Ascending aorta (tissue), 2 donors: ENCODE measurements at regions not wholly inside any gene's neighbourhood (a gene's known extent, or its start where the extent isn't known, plus 50 kb on each side); places are given as distances from the start of the nearest gene placed in this dataset.

ENCODE experiments used
- DNase-seq, 2 donors: peaks; one replicate each; pipeline ENCODE4 v3.0.0-alpha.2; 2019; ENCODE audit warnings: low spot score in 2 of 2
- H3K27ac ChIP-seq, 2 donors: fragments of 200-600 bp; sonication (generic); one replicate each; pipeline ENCODE4 v1.5.1; 2016 to 2017; ENCODE audit warnings: mild to moderate bottlenecking in 1 of 2
- H3K27me3 ChIP-seq: fragments of 200-600 bp; sonication (generic); one replicate; pipeline ENCODE4 v1.5.1; 2017
- H3K36me3 ChIP-seq, 2 donors: fragments of 200-600 bp; sonication (generic); one replicate each; pipeline ENCODE4 v1.5.1; 2016
- H3K4me1 ChIP-seq, 2 donors: fragments of 200-600 bp; sonication (generic); one replicate each; pipeline ENCODE4 v1.5.1; 2016 to 2017; ENCODE audit warnings: mild to moderate bottlenecking in 1 of 2
- H3K4me3 ChIP-seq, 2 donors: fragments of 200-600 bp; sonication (generic); one replicate each; pipeline ENCODE4 v1.5.1; 2016 to 2017; ENCODE audit warnings: mild to moderate bottlenecking in 1 of 2
- H3K9me3 ChIP-seq, 2 donors: fragments of 200-600 bp; sonication (generic); one replicate each; pipeline ENCODE4 v1.5.1; 2016
- CTCF ChIP-seq, 3 experiments: fragments of 200-600 bp in 2 of 3; fragments of 450-650 bp in 1 of 3; sonication (generic) in 2 of 3; IDR thresholded peaks; one replicate each; pipeline ENCODE4 v1.5.1; 2016 to 2019; ENCODE audit warnings: antibody characterized with exemption in 3 of 3, mild to moderate bottlenecking in 1 of 3, moderate library complexity in 1 of 3
- intact Hi-C: fragments of 100-400 bp; cut with DNase I; formaldehyde crosslinking; loops from one replicate; pipeline ENCODE4 v1.15.1; 2023

- H3K4me1 ChIP-seq: no peaks in the 10 kb centered on the region
- no peaks in the 10 kb centered on the region for H3K27me3 ChIP-seq
- no peak overlapping the region for H3K4me3 ChIP-seq
- H3K9me3 ChIP-seq: no peaks in the 10 kb centered on the region
- no peaks in the 10 kb centered on the region for H3K36me3 ChIP-seq
- H3K27ac ChIP-seq: no peak overlapping the region
- no peak for TF ChIP-seq CTCF (IDR thresholded peaks at IDR 0.05)
- intact Hi-C loops: no loop called here
- no peak for DNase-seq
Measured at GRCh38 chr17:55668312-55668920, 54.2 kb downstream of the TMEM100 start.

- Histone ChIP-seq H3K9me3 (no peaks in the 10 kb centered on the region), H3K27ac (no peak overlapping the region), H3K36me3 (no peaks in the 10 kb centered on the region), H3K4me3 (no peak overlapping the region), H3K4me1 (no peaks in the 10 kb centered on the region), H3K27me3 (no peaks in the 10 kb centered on the region)
- intact Hi-C loops: no loop called here
- no peak for TF ChIP-seq CTCF (IDR thresholded peaks at IDR 0.05)
- DNase-seq: no peak
Measured at GRCh38 chr17:55666806-55667205, 55.9 kb downstream of the TMEM100 start.

- Histone ChIP-seq H3K9me3 (no peaks in the 10 kb centered on the region), H3K36me3 (no peaks in the 10 kb centered on the region), H3K27me3 (no peaks in the 10 kb centered on the region), H3K4me1 (no peaks in the 10 kb centered on the region), H3K27ac (no peak overlapping the region), H3K4me3 (no peak overlapping the region)
- DNase-seq: no peak
- TF ChIP-seq CTCF (IDR thresholded peaks at IDR 0.05): no peak
- intact Hi-C loops: no loop called here
Measured at GRCh38 chr17:55664287-55664686, 58.4 kb downstream of the TMEM100 start.

- intact Hi-C loops: no loop called here
- H3K4me1 ChIP-seq: no peaks in the 10 kb centered on the region
- no peak for TF ChIP-seq CTCF (IDR thresholded peaks at IDR 0.05)
- H3K27me3 ChIP-seq: no peaks in the 10 kb centered on the region
- H3K27ac ChIP-seq: no peak overlapping the region
- H3K36me3 ChIP-seq: no peaks in the 10 kb centered on the region
- no peak overlapping the region for H3K4me3 ChIP-seq
- no peaks in the 10 kb centered on the region for H3K9me3 ChIP-seq
- DNase-seq: no peak
Measured at GRCh38 chr17:55663400-55663799, 59.3 kb downstream of the TMEM100 start.

GRCh38 chr17:55661963-55662834 is 60.5 kb downstream of the TMEM100 start:
- TF ChIP-seq CTCF (IDR thresholded peaks at IDR 0.05): no peak
- Histone ChIP-seq H3K27me3 (no peaks in the 10 kb centered on the region), H3K4me1 (no peaks in the 10 kb centered on the region), H3K9me3 (no peaks in the 10 kb centered on the region), H3K36me3 (no peaks in the 10 kb centered on the region), H3K27ac (no peak overlapping the region), H3K4me3 (no peak overlapping the region)
- no peak for DNase-seq
- intact Hi-C loops: no loop called here
